ENCODE measurements at regions not wholly inside any gene's neighbourhood (a gene's known extent, or its start where the extent isn't known, plus 50 kb on each side); places are given as distances from the start of the nearest gene placed in this dataset.

DNA sequence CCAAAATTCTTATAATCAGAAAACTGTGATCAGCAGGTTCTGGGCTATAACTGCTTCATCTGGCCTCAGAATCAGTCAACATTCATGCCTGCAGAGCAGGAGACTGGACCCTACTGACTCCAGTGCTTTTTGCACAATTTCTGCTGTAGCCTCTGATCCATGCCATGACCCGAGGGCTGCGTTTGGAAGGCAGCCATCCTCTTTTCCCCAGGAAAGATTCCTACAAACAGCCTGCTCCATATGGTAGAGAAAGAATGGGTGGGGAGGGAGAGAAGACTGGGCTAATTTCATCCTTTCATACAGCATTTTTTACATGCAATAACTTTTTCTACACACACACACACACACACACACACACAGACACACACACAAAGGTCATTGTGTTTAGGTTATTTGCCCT is 133.0 kb upstream of the MMADHC start:
- Histone ChIP-seq H3K9me3 (ENCODE audit: low read length) (no peaks in the 10 kb centered on the region), H2AFZ (ENCODE audit: low read length) (no peak overlapping the region), H3K9me2 (ENCODE audit: low read depth, low read length) (no peaks in the 10 kb centered on the region), H3K4me3 (ENCODE audit: low read depth, low read length, poor library complexity, severe bottlenecking) (no peak overlapping the region), H3K27ac (ENCODE audit: low read depth, low read length, poor library complexity, severe bottlenecking) (no peak overlapping the region), H3K4me2 (ENCODE audit: low read length) (no peak overlapping the region), H3K9ac (ENCODE audit: low read length) (no peak overlapping the region), H3K4me1 (ENCODE audit: insufficient read depth, low read length, severe bottlenecking) (no peaks in the 10 kb centered on the region), H3K79me2 (ENCODE audit: insufficient read depth, low read length) (no peaks in the 10 kb centered on the region), H3K36me3 (ENCODE audit: insufficient read depth, low read length) (no peaks in the 10 kb centered on the region), H3K27me3 (ENCODE audit: insufficient read depth, low read length) (no peaks in the 10 kb centered on the region), H4K20me1 (ENCODE audit: insufficient read depth, low read length) (no peaks in the 10 kb centered on the region), H3F3A (ENCODE audit: insufficient read depth, low read length) (no peaks in the 10 kb centered on the region)
- TF ChIP-seq, protein P1, sequence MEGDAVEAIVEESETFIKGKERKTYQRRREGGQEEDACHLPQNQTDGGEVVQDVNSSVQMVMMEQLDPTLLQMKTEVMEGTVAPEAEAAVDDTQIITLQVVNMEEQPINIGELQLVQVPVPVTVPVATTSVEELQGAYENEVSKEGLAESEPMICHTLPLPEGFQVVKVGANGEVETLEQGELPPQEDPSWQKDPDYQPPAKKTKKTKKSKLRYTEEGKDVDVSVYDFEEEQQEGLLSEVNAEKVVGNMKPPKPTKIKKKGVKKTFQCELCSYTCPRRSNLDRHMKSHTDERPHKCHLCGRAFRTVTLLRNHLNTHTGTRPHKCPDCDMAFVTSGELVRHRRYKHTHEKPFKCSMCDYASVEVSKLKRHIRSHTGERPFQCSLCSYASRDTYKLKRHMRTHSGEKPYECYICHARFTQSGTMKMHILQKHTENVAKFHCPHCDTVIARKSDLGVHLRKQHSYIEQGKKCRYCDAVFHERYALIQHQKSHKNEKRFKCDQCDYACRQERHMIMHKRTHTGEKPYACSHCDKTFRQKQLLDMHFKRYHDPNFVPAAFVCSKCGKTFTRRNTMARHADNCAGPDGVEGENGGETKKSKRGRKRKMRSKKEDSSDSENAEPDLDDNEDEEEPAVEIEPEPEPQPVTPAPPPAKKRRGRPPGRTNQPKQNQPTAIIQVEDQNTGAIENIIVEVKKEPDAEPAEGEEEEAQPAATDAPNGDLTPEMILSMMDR (IDR thresholded peaks at IDR 0.05; ENCODE audit: low read length), result no peak
- TF ChIP-seq EZH2 (IDR thresholded peaks at IDR 0.05; ENCODE audit: borderline replicate concordance, low read length), result no peak

DNA sequence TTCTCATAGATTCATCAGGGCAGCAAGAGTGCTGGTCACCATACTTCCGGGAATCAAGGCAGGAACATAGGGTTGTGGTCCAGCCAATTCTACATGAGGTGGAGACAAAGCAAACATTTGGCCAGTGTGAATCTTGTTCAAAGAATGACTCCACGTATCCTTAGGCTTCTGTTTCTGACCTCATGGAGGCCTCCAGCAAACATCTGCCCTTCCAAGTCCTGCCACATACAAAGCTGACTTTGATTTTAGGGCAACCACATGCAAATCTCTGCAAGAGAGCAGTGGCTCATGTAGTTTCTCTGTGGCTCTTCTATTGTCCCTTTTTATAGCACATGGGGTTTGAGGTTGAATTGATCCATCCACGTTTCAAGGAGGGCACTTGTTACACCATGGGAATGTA is 132.1 kb upstream of the MMADHC start:
- Histone ChIP-seq H3K9ac (ENCODE audit: low read length) (no peak overlapping the region), H3K79me2 (ENCODE audit: insufficient read depth, low read length) (no peaks in the 10 kb centered on the region), H3K36me3 (ENCODE audit: insufficient read depth, low read length) (no peaks in the 10 kb centered on the region), H2AFZ (ENCODE audit: low read length) (no peak overlapping the region), H3F3A (ENCODE audit: insufficient read depth, low read length) (no peaks in the 10 kb centered on the region), H3K4me3 (ENCODE audit: low read depth, low read length, poor library complexity, severe bottlenecking) (no peak overlapping the region), H4K20me1 (ENCODE audit: insufficient read depth, low read length) (no peaks in the 10 kb centered on the region), H3K27ac (ENCODE audit: low read depth, low read length, poor library complexity, severe bottlenecking) (no peak overlapping the region), H3K4me2 (ENCODE audit: low read length) (no peak overlapping the region), H3K27me3 (ENCODE audit: insufficient read depth, low read length) (no peaks in the 10 kb centered on the region), H3K9me3 (ENCODE audit: low read length) (no peaks in the 10 kb centered on the region), H3K4me1 (ENCODE audit: insufficient read depth, low read length, severe bottlenecking) (no peaks in the 10 kb centered on the region), H3K9me2 (ENCODE audit: low read depth, low read length) (no peaks in the 10 kb centered on the region)
- TF ChIP-seq, protein P1 (IDR thresholded peaks at IDR 0.05; ENCODE audit: low read length), result no peak
- no peak for TF ChIP-seq EZH2 (IDR thresholded peaks at IDR 0.05; ENCODE audit: borderline replicate concordance, low read length)

DNA sequence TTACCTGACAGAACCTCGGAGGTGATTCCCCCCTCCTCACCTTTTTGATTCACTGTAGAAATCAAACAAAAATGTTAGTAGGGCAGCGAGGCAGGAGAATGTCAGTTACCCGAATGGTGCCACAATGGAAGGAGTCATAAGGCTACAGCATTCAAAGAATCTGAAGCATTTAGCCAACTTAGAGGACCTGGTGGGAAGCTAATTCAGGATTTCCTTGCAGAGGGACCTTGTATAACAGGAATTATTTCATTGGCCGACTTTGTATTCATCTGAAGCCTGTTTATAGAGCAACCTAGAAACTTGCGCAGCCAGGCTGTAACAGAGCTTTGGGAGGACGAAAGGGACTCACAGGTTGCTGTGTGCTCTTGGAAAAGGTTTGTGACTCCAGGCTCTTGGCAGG is 129.1 kb upstream of the MMADHC start:
- Histone ChIP-seq H3K4me3 (ENCODE audit: low read depth, low read length, poor library complexity, severe bottlenecking) (no peak overlapping the region), H3K27ac (ENCODE audit: low read depth, low read length, poor library complexity, severe bottlenecking) (no peak overlapping the region), H4K20me1 (ENCODE audit: insufficient read depth, low read length) (no peaks in the 10 kb centered on the region), H3K79me2 (ENCODE audit: insufficient read depth, low read length) (no peaks in the 10 kb centered on the region), H2AFZ (ENCODE audit: low read length) (no peak overlapping the region), H3K4me1 (ENCODE audit: insufficient read depth, low read length, severe bottlenecking) (no peaks in the 10 kb centered on the region), H3K9ac (ENCODE audit: low read length) (no peak overlapping the region), H3K9me2 (ENCODE audit: low read depth, low read length) (no peaks in the 10 kb centered on the region), H3K9me3 (ENCODE audit: low read length) (no peaks in the 10 kb centered on the region), H3K36me3 (ENCODE audit: insufficient read depth, low read length) (no peaks in the 10 kb centered on the region), H3K27me3 (ENCODE audit: insufficient read depth, low read length) (no peaks in the 10 kb centered on the region), H3K4me2 (ENCODE audit: low read length) (no peak overlapping the region), H3F3A (ENCODE audit: insufficient read depth, low read length) (no peaks in the 10 kb centered on the region)
- TF ChIP-seq, protein P1 (IDR thresholded peaks at IDR 0.05; ENCODE audit: low read length), result no peak
- TF ChIP-seq EZH2 (IDR thresholded peaks at IDR 0.05; ENCODE audit: borderline replicate concordance, low read length), result no peak
